ENCODE measurements at regions not wholly inside any gene's neighbourhood (a gene's known extent, or its start where the extent isn't known, plus 50 kb on each side); places are given as distances from the start of the nearest gene placed in this dataset.
"Not testable (repeated sequence)": the region's sequence is repeated elsewhere in the genome, so short reads cannot be mapped to it uniquely, and the experiment has no call there.

DNA sequence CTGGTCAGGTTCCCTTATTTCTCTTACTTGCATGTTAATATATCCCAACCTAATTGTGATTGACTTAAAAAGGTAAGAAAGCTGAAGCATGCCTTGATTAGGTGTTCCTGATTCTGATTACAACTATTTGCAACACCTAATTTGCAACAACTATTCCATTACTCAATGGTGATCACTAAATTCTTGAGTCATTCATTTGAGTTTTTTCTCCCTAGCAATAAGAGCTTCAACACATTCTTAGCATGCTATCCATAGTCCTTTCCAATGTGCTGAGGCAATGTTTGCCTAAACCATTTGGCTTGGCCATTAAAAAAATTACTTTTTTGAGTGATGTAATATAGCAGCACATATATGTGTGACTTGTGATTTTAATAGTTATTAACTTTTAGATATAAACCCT is 851.4 kb downstream of the TRAM1L1 start:
- intact Hi-C loops (cut with DNase I; ENCODE audit: low total_unique reads), result no loop called here
- H3K4me3 ChIP-seq (ENCODE audit: low read depth, poor library complexity, severe bottlenecking), result no peak overlapping the region
- no peak for DNase-seq (ENCODE audit: low spot score in 2 of 2)
- TF ChIP-seq, protein P1, sequence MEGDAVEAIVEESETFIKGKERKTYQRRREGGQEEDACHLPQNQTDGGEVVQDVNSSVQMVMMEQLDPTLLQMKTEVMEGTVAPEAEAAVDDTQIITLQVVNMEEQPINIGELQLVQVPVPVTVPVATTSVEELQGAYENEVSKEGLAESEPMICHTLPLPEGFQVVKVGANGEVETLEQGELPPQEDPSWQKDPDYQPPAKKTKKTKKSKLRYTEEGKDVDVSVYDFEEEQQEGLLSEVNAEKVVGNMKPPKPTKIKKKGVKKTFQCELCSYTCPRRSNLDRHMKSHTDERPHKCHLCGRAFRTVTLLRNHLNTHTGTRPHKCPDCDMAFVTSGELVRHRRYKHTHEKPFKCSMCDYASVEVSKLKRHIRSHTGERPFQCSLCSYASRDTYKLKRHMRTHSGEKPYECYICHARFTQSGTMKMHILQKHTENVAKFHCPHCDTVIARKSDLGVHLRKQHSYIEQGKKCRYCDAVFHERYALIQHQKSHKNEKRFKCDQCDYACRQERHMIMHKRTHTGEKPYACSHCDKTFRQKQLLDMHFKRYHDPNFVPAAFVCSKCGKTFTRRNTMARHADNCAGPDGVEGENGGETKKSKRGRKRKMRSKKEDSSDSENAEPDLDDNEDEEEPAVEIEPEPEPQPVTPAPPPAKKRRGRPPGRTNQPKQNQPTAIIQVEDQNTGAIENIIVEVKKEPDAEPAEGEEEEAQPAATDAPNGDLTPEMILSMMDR (IDR thresholded peaks at IDR 0.05), result no peak
- no peak for TF ChIP-seq POLR2A (IDR thresholded peaks at IDR 0.05)

DNA sequence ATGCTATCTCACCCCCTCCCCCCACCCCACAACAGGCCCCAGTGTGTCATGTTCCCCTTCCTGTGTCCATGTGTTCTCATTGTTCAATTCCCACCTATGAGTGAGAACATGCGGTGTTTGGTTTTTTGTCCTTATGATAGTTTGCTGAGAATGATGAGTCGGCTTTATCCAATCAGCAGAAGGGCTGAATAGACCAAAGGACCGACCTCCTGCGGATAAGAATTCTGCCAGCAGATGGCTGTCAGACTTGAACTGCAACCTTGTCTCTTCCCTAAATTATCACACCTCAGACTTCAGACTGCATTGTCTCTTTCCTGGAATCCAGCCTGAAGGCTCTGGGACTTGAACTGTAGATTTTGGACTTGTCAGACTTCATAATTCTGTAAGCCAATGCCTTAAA is 853.4 kb downstream of the TRAM1L1 start:
- DNase-seq (ENCODE audit: low spot score in 2 of 2); H3K4me3 ChIP-seq (ENCODE audit: low read depth, poor library complexity, severe bottlenecking); intact Hi-C loops (cut with DNase I; ENCODE audit: low total_unique reads): not testable (repeated sequence)
- WGBS, 2 donors, result 53 to 63% methylated on average over 4 of the region's 4 CpGs

DNA sequence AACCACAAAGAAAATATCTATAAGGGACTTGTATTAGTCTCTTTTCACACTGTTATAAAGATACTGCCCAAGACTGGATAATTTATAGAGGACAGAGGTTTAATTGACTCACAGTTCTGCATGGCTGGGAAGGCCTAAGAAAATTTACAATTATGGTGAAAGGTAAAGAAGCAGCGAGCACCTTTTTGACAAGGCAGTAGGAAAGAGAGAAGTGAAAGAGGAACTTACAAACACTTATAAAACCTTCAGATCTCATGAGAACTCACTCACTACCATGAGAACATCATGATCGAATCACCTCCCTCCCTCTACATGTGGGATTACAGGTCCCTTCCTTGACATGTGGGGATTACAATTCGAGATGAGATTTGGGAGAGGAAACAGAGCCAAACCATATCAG is 856.0 kb downstream of the TRAM1L1 start:
- 79 to 81% methylated on average over 3 of the region's 3 CpGs for WGBS, 2 donors
- no peak for DNase-seq (ENCODE audit: low spot score in 2 of 2)
- intact Hi-C loops (cut with DNase I; ENCODE audit: low total_unique reads), result no loop called here
- TF ChIP-seq, protein P1 (IDR thresholded peaks at IDR 0.05), result no peak
- TF ChIP-seq POLR2A (IDR thresholded peaks at IDR 0.05), result no peak
- H3K4me3 ChIP-seq (ENCODE audit: low read depth, poor library complexity, severe bottlenecking), result no peak overlapping the region

DNA sequence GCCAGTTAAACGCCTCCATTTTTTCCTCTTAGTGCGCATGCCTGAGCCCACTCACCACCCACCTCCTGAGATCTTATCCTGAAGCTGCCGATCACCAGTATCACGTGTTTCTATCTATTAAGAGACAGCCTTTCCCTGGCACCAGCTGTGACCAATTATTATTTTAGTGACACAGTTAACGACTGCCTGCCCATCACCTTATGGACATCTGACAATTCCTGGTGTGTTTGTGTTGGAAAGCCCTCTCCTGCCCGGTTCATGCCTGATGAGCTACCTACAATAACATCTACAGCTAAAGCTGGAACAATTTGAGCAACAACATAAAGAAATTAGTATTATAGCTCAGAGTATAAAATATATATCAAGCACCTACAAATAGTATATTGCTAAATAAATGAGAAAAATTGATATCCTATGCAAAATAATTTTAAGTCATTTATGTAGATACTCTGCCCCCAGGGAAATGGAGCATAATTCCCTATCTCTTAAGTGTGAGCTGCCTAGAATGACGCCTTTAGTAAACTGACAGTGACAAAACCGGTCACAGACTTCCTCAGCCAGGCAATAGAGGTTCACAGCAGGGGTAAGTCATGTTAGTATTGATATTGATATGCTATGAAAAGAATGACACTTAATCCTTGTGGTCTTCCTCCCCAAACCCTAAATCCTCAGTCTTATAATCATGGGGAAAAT is 862.2 kb downstream of the TRAM1L1 start:
- no peak for DNase-seq (ENCODE audit: low spot score in 2 of 2)
- intact Hi-C loops (cut with DNase I; ENCODE audit: low total_unique reads), result no loop called here
- 77 to 81% methylated on average over 8 of the region's 8 CpGs for WGBS, 2 donors
- no peak overlapping the region for H3K4me3 ChIP-seq (ENCODE audit: low read depth, poor library complexity, severe bottlenecking)
- TF ChIP-seq POLR2A (IDR thresholded peaks at IDR 0.05), result no peak
- TF ChIP-seq, protein P1 (IDR thresholded peaks at IDR 0.05), result no peak

DNA sequence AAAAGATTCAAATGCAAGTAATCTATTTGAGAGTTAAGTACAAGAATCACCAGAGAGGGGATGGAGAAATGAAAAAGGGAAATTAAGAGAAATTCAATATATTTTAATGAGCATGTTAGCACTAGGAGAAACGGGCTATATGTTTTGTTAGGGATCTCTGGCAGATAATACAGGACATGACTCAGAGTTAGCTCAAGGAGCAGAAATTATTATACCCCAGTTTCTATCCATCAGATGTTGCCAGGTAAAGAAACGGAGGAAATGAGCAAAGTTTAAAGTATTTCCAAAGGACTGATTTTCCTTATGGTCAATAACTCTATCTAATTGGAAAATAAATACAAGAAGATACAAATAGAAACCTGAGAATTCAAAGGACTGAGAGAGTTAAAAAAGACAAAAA is 867.6 kb downstream of the TRAM1L1 start:
- no peak for TF ChIP-seq POLR2A (IDR thresholded peaks at IDR 0.05)
- TF ChIP-seq, protein P1 (IDR thresholded peaks at IDR 0.05), result no peak
- no peak for DNase-seq (ENCODE audit: low spot score in 2 of 2)
- WGBS, 2 donors, result 74% methylated on average over 2 of the region's 2 CpGs
- intact Hi-C loops (cut with DNase I; ENCODE audit: low total_unique reads), result no loop called here
- no peak overlapping the region for H3K4me3 ChIP-seq (ENCODE audit: low read depth, poor library complexity, severe bottlenecking)

DNA sequence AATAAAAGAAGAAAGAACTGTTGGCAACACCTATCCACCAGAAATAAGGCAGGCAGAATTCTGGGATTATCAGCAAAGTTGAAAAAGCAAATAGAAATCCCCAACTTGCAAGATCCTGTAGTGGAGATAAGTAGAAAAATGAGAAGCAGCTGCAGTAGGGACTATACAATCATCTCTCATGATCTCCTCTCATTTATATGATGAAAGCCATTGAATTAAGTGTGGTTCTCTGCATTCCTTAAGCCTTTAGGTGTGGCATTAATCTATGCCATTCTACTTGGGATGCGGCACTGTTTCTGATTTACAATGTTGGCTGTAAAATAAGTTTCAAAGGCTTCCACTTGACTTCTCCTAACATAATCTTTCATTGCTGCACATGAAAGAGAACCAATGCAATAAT is 869.8 kb downstream of the TRAM1L1 start:
- no peak for DNase-seq (ENCODE audit: low spot score in 2 of 2)
- intact Hi-C loops (cut with DNase I; ENCODE audit: low total_unique reads), result no loop called here
- no peak for TF ChIP-seq POLR2A (IDR thresholded peaks at IDR 0.05)
- TF ChIP-seq, protein P1 (IDR thresholded peaks at IDR 0.05), result no peak
- 57 to 70% methylated on average over 1 of the region's 1 CpG for WGBS, 2 donors
- H3K4me3 ChIP-seq (ENCODE audit: low read depth, poor library complexity, severe bottlenecking), result no peak overlapping the region

Data from lower leg skin (tissue), 4 donors.